Psoas muscle (tissue), 7 donors: ENCODE measurements at regions not wholly inside any gene's neighbourhood (a gene's known extent, or its start where the extent isn't known, plus 50 kb on each side); places are given as distances from the start of the nearest gene placed in this dataset.

Source experiments
- ATAC-seq, 4 donors: fragments of 200-7000 bp; cut with Tn5 transposase; one replicate each; pipeline ENCODE4 v1.9.1; 2020; ENCODE audit warnings: moderate library complexity in 3 of 4, mild to moderate bottlenecking in 2 of 4
- DNase-seq, 2 donors: peaks; one replicate each; pipeline ENCODE4 v3.0.0-alpha.2; 2020
- H3K27ac ChIP-seq: fragments of 200-600 bp; one replicate; pipeline ENCODE4 v1.8.0; 2022
- H3K27me3 ChIP-seq, 3 donors: fragments of 200-600 bp in 1 of 3; one replicate each; pipeline versions ENCODE4 v1.6.1 to v1.8.0; 2013 to 2022; ENCODE audit warnings: low read length in 2 of 3, mild to moderate bottlenecking in 2 of 3, moderate library complexity in 1 of 3; ENCODE audit not compliant: insufficient read depth in 3 of 3
- H3K36me3 ChIP-seq, 2 donors: fragments of 200-600 bp in 1 of 2; one replicate each; pipeline versions ENCODE4 v1.6.1 to v1.8.0; 2013 to 2022; ENCODE audit warnings: low read depth in 1 of 2, mild to moderate bottlenecking in 1 of 2, moderate library complexity in 1 of 2; ENCODE audit not compliant: insufficient read depth in 1 of 2
- H3K4me1 ChIP-seq: fragments of 200-600 bp; one replicate; pipeline ENCODE4 v1.8.0; 2022
- H3K4me3 ChIP-seq: fragments of 200-600 bp; one replicate; pipeline ENCODE4 v1.8.0; 2022; ENCODE audit warnings: mild to moderate bottlenecking
- H3K9me3 ChIP-seq: fragments of 200-600 bp; one replicate; pipeline ENCODE4 v1.8.0; 2022
- WGBS, 3 donors: extraction: QIAGEN DNeasy Blood & Tissue Kit; methylation state at CpG; one replicate each; pipeline versions ENCODE4 v1.1.6 to v1.1.7; 2013; 5-methylcytosine and 5-hydroxymethylcytosine counted together
- intact Hi-C, 2 donors: fragments of 100-400 bp; cut with DNase I; formaldehyde crosslinking; loops; one replicate each; pipeline versions ENCODE4 v1.11.0 to v1.14.2; 2022
- TF ChIP-seq, protein P1 (sequence below): fragments of 200-600 bp; IDR thresholded peaks from one replicate; pipeline ENCODE4 v1.8.0; 2022; ENCODE audit warnings: antibody characterized with exemption
- donor health status: healthy with polysubstance abuse.
- donor health status: DM: no; HTN: no; CAD: no; lungs with moderate emphysema.
- donor health status: Bipolar disorder and iron deficiency.
- donor health status: healthy.
- donor health status: DM: yes; HTN: yes; CAD: no.
- donor health status: DM: no; HTN: no; CAD: no.
- donor health status: DM: yes; HTN: yes; CAD: no.

DNA sequence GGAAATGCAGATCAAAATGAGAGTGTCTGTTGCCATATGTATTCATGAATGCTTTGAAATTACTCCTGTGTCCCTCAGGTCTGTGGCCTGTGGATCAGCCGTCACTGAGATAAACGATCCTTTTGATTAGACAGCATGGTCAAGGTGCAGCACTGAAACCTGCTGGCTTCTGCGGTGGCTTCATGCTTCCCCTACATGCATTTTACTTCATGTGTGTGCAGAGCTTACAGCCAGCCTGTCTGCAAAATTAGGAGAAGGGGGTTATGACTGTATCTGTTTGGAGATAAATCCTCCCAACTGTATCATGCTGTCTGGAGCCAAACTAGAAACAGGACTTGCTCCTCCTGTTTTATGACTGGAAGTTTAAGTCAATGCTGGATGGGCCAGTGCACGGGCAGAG, 71.0 kb upstream of the PLPP4 start:
- DNase-seq (no peak), ATAC-seq (no peak)
- Histone ChIP-seq H3K9me3 (no peaks in the 10 kb centered on the region), H3K27me3 (no peaks in the 10 kb centered on the region), H3K27ac (no peak overlapping the region), H3K4me1 (no peaks in the 10 kb centered on the region), H3K36me3 (no peaks in the 10 kb centered on the region), H3K4me3 (no peak overlapping the region)
- 44 to 51% (median 46%) methylated on average over 4 of the region's 4 CpGs for WGBS, 3 donors
- TF ChIP-seq, protein P1, sequence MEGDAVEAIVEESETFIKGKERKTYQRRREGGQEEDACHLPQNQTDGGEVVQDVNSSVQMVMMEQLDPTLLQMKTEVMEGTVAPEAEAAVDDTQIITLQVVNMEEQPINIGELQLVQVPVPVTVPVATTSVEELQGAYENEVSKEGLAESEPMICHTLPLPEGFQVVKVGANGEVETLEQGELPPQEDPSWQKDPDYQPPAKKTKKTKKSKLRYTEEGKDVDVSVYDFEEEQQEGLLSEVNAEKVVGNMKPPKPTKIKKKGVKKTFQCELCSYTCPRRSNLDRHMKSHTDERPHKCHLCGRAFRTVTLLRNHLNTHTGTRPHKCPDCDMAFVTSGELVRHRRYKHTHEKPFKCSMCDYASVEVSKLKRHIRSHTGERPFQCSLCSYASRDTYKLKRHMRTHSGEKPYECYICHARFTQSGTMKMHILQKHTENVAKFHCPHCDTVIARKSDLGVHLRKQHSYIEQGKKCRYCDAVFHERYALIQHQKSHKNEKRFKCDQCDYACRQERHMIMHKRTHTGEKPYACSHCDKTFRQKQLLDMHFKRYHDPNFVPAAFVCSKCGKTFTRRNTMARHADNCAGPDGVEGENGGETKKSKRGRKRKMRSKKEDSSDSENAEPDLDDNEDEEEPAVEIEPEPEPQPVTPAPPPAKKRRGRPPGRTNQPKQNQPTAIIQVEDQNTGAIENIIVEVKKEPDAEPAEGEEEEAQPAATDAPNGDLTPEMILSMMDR = no peak
- intact Hi-C loops = no loop called here

DNA sequence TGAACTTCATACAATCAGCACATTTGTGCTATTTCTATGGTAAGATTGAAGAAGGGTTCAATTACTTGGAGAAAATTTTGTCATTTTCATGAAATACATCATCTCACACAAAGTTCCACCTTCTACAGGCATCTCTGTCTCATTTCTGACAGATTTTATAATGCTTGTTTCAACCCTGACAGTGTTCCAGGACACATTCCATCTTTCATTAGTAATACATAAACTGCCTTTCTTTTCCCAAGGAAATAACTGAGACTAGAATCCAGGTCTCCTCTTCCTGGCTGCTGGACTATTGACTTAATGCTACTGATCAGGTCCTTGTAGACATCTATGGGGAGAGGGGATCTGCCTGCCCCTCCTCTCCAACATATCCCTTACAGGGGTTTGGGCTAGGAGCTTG, 70.1 kb upstream of the PLPP4 start:
- Histone ChIP-seq H3K4me1 (no peaks in the 10 kb centered on the region), H3K27ac (no peak overlapping the region), H3K27me3 (no peaks in the 10 kb centered on the region), H3K9me3 (no peaks in the 10 kb centered on the region), H3K36me3 (no peaks in the 10 kb centered on the region), H3K4me3 (no peak overlapping the region)
- intact Hi-C loops = no loop called here
- TF ChIP-seq, protein P1 = no peak
- ATAC-seq = no peak
- no peak for DNase-seq

DNA sequence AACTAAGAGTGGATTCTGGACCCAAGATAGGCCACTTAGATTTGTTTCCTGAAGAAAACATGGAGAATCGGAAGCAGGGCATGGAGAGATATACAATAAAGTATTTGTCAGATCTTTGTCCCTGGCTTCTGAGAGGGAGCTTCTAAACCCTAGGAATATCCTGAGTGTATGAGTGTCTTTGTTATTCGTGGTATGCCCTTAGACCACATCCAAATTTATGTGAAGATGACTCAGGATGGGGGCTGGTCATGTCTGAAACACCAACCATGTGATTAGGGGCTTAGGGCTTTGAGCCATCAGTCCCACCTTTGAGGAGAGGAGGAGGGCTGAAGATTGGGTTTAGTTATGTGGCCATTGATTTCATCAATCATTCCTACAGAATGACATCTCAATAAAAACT, 69.7 kb upstream of the PLPP4 start:
- Histone ChIP-seq H3K36me3 (no peaks in the 10 kb centered on the region), H3K4me1 (no peaks in the 10 kb centered on the region), H3K27ac (no peak overlapping the region), H3K9me3 (no peaks in the 10 kb centered on the region), H3K4me3 (no peak overlapping the region), H3K27me3 (no peaks in the 10 kb centered on the region)
- intact Hi-C loops = no loop called here
- 65 to 68% (median 67%) methylated on average over 2 of the region's 2 CpGs for WGBS, 3 donors
- TF ChIP-seq, protein P1 = no peak
- DNase-seq (no peak), ATAC-seq (no peak)

DNA sequence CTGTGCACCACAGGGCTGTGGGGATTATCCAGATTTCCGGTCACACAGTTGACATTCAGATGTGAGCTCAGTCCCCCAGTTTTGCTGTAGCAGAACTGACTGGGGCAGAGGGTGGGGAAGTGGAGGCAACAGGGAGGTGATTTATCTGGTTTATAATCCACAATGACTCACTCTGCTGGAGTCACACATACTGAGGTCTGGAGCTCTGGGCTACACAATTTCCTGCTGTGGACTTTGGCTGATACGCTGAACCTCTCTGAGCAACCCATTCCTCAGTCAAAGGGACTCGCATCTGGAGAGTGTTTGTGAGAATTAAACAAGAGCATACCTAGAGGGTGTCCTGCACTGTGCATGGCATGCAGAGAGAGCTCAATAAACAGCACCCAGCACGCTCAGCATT, 64.8 kb upstream of the PLPP4 start:
- Histone ChIP-seq H3K27me3 (no peaks in the 10 kb centered on the region), H3K9me3 (no peaks in the 10 kb centered on the region), H3K4me1 (no peaks in the 10 kb centered on the region), H3K4me3 (no peak overlapping the region), H3K36me3 (no peaks in the 10 kb centered on the region), H3K27ac (no peak overlapping the region)
- DNase-seq = no peak
- no peak for ATAC-seq
- intact Hi-C loops = no loop called here
- WGBS, 3 donors = 86 to 92% (median 89%) methylated on average over 4 of the region's 4 CpGs
- TF ChIP-seq, protein P1 = no peak

DNA sequence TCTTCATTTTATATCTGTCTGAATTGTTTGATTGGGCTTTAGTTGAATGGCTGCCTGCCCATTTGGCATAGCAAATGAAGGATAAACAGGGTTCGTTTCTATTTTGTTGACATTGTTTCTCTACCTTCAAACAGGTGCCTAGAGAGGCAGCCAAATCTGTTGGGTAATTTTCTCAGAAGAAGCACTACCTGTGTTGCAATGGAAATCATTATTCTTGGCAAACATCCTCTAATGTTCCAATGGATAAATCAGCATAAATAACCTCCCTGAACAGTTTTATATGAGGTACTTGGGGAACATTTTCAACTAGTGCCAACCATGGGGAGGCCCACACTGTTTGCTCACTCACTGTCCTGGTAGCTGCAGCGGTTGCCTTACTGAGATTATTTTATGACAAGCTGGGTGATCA, 64.4 kb upstream of the PLPP4 start:
- DNase-seq = no peak
- H3K27ac ChIP-seq = no peak overlapping the region
- no peak overlapping the region for H3K4me3 ChIP-seq
- H3K27me3 ChIP-seq = no peaks in the 10 kb centered on the region
- peaks cover 3% of the 10 kb centered on the region for H3K9me3 ChIP-seq
- intact Hi-C loops = no loop called here
- TF ChIP-seq, protein P1 = no peak
- H3K4me1 ChIP-seq = no peaks in the 10 kb centered on the region
- ATAC-seq = no peak
- WGBS, 3 donors = 54 to 66% (median 55%) methylated on average over 2 of the region's 2 CpGs
- H3K36me3 ChIP-seq = no peaks in the 10 kb centered on the region
